NCI-H2196 treated with DMSO at 0.1 percent for 48 hours (cell line): ENCODE measurements at regions not wholly inside any gene's neighbourhood (a gene's known extent, or its start where the extent isn't known, plus 50 kb on each side); places are given as distances from the start of the nearest gene placed in this dataset.

Source experiments
- DNase-seq: peaks from one replicate; lab custom pipeline; 2025; ENCODE audit not compliant: unreplicated experiment; lab: John Stamatoyannopoulos, UW

DNA sequence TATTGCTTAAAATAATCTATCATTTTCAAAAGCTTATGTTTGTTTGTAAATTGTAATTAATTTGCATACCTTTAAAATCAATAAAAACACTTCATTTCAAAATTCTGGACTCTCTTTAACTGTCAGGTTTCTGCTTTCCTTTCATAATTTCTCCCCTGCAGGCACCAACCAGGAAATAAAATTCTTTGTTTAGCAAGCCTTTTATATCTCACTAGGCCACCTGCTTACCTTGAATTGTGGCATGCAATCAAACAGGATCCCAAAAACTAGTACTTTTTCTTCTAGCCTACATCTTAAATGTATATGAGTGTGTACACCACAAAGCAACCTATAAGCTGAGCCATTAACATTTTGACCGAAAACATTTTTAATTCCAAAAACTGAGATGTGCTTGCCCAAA lies 233.1 kb downstream of the NR4A2 start:
- DNase-seq, result no peak

DNA sequence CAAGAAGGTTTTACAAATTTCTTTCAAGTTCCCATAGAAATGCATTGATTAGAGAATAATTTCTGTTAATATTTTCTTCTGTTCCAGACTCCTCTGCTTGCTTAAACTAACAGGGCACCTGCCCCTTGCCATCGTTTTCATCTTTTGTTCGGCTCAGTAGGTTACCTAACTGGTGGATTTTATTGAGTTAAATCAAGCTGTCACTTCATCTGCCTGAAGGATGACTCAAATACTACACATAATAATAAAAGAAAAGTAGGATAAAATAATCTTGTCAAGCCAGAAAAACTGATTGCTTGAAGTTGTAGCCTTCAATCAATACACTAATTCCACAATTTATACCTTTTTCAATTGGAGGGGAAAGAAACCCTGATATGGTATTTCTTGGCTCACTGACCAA lies 234.0 kb downstream of the NR4A2 start:
- DNase-seq, result no peak

DNA sequence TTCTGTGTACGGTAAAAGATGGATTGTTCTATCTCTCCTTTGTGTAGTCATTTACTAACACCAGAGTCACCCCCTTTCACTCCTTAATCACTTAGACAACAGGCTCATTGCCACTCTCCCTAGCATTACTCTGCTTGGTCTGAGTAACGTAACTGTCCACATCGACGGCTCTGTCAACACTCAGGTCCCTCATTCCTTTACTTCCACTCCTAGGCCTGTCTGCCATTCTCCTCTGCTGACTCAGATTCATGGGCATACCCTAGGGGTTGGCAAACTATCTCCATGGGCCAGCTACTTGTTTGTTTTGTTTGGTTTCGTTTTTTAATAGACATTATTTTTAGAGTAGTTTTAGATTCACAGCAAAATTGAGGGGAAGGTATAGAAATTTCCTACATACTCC lies 243.9 kb downstream of the NR4A2 start:
- DNase-seq, result no peak

DNA sequence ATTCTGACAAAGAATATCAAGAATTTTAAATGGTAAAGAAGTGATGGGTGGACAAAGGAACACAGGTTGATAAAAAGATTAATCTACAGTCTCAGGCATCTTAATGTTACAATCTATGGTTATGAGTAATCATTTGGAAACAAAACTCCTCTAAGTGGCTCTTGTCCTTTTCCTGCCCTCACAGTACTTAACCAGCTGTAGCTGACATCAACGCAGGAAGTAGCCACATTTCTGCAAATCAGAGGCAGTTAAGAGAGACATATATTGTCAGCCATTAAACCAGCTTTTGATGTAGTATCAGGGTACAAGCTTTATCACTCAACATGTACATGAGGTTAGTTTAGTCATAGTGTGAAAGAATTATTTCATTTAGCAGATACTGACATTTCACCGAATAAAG lies 244.6 kb downstream of the NR4A2 start:
- no peak for DNase-seq

DNA sequence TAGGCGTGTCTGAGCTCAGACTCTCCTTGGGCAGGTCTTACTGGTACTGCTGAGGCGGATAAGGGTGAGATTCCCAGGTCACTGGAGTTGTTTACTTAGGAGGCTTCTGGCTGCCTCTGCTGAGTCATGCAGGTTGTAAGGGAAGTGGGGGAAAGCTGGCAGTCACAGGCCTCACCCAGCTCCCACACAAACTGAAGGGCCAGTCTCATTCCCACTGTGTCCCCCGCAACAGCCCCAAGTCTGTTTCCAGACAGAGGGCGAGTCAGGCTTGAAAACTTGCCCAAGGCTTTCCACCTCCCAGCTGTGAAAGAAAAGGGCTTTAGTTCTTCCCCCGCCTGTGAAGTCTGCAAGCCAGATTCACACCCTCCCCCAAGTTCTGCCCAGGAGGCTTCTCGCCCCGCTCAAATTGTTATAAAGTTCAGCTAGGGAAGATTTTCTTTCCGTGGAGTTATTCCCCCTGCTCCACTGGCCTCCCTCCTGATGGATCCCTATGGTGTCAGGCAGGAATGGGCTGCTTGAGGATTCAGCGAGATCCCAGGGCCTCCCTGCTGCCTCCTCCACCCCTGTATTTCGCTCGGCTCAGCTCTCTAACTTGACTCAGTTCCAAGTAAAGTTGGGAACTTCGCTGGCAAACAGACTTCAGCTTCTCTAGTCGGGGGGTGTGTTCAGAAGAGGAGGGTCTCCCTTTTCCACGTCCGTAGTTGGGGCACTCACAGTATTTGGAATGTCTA lies 248.6 kb downstream of the NR4A2 start:
- no peak for DNase-seq

DNA sequence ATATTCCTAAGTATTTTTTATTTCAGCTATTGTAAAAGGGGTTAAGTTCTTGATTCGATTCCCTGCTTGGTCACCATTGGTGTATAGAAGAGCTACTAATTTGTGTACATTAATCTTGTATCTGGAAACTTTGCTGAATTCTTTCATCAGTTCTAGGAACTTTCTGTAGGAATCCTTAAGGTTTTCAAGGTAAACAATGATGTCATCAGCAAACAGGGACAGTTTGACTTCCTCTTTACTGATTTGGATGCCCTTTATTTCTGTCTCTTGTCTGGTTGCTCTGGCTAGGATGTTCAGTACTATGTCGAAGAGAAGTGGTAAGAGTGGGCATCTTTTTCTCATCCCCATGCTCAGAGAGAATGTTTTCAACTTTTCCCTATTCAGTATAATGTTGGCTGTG lies 252.7 kb downstream of the NR4A2 start:
- no peak for DNase-seq

DNA sequence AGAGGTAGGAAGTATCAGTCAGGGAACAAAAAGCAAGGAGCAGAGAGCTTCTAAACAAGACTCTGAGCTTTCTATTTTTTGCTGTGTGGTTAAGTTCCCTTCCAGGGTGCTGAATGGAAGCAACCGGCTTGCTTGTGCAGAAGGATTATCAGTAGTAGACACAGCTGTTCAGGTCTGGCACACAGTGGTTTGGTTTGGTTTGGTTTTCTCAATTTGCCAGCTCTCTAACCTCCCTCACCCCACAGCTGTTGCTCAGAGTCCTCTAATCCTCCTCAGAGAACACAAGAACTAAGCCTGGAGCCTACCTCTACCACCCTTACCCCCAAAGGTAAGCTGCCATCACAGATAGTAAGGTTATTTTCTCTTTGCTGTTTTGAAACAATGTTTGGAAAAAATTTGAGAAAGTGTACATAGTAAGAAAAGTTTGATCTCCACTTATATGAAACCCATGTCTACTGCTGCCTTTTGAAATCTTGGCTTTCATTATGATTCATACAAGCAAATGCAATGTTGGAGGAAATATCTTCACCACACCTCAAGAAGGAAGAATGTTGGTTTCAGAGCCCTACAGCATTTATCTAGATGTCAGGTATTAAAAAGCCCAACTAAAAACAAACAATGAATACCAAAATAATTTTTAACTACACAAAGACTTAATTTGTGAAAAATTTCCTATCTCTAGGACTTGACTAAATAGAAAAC lies 255.3 kb downstream of the NR4A2 start:
- no peak for DNase-seq

DNA sequence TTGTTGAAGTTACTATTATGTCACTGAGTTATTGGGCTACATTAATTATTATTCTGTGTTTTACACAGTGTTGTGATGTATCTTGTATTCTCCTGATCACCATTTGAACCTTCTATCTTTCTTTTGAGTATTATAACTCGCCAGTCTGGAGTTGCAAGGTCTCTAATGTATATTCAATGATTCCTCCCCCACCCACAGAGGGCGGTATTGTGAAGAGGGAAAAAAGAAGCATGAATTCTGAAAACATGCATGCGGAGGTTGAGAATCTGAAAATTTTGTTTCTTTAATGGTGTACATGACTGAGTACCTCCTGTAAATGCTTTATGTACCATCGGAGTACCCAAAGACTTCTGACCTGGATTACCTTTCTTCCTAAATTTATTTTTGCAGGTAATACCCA lies 266.6 kb downstream of the NR4A2 start:
- no peak for DNase-seq

DNA sequence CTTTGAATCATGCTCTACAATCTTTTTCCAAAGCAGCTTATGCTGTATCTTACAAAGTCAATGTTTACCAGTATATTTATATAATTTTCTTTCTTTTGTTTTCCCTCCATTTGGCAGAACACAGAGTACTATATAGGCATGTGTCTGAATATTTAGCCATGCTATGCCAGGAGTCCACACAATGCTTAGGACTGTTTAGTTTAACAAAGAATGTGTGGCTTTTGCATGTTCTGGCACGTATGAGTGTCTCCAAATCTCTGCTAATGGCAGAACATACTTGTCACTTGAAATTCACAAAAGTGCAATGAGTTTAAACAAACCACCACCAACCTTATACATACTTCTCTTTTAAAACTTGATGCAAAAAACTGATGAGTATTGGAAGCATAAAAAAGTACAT lies 268.0 kb downstream of the NR4A2 start:
- no peak for DNase-seq

DNA sequence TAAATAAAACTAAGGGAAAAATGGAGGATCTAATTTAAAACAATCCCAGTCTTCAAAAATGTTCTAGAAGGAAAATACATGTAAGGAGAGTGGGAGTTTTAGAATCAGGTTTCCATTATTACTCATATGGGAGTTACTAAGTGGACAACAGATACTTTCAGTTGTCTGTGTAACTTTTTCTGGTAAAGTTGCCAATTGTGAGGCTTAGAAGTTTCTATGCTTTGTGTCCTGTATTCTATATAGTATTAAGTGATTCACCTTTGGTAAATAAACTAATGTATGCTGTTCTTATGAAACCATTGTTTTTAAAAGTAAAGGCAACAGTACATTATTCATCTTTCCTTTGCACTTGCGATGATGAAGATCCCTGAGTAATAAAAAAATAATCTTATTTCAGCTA lies 274.9 kb downstream of the NR4A2 start:
- no peak for DNase-seq

DNA sequence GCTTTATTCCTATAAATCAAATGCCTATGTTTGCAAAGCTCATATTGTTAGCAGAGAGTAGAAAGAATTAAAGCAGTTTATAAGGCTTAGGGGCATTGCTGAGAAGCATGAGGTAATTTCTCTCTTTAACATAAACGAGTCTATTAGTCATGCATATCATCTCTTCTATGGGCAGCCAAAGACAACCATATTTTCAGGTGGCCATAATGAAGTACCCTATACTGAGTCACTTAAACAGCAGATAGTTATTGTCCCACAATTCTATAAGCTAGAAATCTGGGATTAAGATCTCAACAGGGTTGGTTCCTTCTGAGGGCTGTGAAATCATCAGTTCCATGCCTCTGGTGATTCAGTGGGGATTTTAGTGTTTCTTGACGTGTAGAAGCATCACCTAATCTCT lies 277.5 kb downstream of the NR4A2 start:
- DNase-seq, result no peak

DNA sequence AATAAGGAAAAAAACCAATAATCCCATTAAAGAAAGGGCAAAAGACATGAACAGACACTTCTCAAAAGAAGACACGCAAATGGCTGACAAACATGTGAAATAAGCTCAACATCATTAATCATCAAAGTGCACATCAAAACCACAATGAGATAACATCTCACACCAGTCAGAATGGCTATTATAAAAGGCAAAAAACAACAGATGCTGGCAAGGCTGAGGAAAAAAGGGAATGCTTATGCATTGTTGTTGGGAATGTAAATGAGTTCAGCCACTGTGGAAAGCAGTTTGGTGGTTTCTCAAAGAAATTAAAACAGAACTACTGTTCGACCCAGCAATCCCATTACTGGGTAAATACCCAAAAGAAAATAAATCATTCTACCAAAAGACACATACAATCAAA lies 285.6 kb downstream of the NR4A2 start:
- no peak for DNase-seq

DNA sequence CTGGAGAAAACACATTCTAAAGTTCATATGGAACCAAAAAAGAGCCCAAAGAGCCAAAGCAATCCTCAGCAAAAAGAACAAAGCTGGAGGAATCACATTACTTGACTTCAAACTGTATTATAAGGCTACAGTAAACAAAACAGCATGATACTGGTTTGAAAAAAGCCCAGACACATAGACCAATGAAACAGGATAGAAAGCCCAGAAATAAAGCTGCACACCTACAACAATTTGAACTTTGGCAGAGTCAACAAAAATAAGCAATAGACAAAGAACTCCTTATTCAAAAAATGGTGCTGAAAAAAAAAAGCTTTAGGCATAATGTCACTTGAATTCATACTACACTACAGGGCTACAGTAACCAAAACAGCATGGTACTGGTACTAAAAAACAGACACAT lies 289.6 kb downstream of the NR4A2 start:
- DNase-seq, result no peak

DNA sequence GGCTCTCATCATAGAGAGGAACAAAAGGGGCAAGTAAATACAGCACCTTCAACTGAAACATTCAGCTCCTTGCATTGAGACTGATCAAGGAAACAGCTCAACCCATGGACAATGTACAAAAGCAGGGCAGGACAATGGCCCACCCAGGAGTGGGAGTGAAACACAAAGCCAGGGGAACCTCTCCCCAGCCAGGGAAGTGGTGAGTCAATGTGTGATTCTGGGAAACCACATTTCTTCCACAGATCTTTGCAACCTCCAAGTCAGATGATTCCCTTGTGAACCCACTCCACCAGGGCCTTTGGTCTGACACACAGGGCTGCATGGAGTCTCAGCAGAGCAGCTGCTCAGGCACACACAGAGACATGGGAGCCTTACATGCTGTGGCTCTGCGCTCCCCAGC lies 294.5 kb downstream of the NR4A2 start:
- no peak for DNase-seq

DNA sequence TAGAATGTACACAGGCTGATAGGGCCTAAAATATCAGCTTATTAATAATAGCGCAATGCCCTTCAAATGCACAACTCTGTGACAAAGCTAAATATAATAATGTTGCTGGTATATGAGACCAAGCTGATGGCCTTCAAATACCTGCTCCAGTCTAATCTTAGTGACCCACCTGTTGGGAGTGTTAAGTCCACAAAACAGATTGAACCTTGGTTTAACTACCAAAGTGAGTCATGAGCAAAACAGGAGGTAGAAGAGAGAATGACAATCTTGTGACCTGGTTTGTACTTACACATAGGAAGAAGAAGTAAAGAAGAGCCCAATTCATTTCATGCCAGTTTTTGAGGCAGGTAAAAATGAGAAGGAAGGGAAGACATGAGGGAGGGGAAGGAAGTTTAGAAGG lies 295.0 kb downstream of the NR4A2 start:
- DNase-seq, result no peak

DNA sequence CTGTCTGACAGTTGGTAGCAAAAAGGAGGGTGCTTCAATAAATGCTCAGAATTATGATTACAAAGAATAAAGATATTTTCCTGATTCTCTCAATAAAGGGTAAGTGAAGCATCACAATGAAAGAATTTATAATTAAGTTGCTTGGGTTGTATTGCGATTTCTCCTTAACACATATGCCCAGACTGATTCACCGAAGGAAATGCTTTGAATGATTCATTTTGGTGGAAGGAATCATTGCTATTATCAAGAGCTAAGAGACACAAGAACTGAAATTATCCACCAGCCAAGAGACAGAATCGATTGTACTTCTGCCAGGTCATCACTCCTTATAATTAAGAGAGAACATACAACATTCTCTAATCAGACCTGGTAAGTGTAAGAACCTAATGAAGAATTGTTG lies 301.4 kb downstream of the NR4A2 start:
- no peak for DNase-seq

DNA sequence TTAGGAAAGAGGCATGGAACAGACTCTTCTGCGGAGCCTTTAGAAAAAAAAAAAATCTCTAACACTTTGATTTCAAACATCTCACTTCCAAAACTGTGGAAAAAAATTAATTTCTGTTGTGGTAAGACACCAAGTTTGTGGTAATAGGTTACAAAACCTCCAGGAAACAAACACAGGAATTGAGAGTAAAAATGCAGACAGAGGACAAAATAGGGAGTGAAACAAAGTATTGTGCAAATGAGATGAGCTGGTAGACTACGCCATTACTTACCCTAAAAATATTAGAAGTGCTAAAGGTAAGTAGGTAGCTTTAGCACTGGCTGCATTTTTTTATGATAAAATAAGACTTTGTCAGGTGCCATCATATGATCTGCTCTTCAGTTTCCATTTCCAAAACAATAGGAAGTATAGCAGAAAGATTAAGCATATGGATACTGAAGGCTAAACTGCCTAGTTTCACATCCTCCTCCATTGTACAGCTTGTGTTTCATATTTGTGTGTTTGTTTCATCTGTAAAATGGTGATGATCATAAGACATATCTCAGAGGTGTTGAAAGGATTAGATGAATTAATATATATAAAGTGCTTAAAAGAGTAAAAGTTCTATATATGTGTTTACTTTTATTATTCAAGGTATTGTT lies 309.2 kb downstream of the NR4A2 start:
- DNase-seq, result no peak

DNA sequence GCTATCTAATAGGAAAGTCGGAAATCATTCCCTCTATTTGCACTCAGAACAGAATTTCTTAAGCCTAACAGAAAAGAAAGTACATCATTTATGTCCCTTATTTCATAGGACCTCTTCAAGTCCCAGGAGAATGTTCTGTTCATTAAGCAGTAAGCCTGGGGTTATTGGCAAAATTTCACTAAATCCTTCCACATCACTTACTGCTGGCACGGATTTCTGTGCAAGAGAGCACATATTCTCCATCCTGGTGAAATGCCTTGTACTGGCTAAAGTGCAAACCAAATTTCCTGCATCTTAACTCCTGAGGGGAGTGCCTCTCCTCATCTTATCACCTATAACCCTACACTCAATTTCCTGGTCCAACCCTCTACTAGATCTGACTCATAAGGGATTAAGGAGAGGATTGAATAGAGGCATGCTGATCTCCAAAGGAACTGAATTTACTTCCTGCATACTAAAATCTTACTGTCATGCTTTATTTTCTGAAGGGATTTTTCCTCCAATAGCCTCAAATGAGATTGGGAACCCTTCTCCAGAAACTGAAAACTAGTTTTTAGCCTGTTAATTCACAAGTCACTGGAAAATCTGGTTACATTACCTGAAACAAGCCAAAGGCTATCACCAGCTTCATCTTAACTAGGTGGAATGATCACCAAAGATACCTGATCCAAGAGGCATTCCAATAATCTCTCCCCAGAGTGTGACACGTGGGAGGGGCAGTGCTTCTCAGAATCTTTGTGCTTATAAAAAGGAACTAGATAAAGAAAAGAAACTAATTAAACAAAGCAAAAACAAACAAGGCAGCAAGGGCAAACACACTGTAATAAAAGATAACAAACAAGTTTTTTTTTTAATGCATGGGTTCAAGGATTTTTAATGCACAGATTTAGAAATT lies 311.1 kb downstream of the NR4A2 start:
- no peak for DNase-seq

DNA sequence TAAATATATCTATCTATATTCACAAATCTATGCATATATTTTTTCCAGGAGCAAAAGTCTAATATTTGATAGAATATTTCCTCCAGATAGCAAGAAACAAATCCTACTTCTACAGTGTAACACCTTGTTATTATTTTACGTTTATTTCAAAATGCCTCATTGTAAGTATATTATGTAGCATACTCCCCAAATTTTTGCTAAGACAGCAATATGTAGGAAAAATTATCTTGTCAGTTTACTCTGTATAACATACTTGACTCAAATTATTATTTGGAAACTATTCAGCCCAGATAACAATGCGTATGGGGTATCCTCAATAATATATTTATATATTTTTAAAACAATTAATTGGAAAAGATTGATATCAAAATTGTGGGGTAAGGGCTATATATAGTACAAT lies 313.2 kb downstream of the NR4A2 start:
- DNase-seq, result no peak

DNA sequence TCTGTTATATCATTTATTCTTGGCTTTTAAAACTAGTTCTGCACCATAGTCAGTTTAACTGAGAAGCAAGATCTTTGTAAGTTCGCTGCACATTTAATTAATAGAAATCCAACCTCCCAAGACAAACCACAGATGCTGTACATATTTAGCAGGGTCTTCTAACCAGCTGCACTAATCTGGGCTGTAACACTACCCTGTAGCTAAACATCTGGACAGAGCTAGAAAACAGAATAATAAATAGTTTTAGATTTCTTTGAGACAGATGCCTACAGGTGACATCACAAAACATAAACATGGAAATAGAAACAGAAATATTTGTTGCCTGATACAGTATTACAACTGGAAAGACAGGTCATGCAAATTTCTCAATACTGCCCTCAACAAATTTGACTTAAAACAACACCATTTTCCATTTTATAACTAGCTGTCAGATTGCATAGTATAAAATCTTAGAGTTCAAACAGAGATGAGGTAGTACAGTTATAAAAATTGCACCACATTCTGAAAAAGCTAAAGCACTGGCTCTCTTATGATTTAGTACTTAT lies 315.1 kb downstream of the NR4A2 start:
- no peak for DNase-seq

DNA sequence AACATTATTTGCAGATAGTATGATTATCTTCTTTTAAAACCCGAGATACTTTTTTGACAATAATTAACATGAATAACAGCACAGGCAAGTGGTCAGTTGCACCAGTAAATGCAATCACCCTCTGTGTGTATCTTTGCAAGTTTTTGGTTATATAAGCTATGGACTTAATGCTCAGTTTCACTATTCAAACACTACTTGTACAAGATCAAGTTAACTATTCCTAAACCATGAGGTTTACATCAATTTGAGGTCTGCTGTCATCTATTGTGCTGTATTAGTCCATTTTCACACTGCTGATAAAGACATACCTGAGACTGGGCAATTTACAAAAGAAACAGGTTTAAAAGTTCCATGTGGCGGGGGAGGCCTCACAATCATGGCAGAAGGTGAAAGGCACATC lies 323.2 kb downstream of the NR4A2 start:
- DNase-seq, result no peak
